ENCODE measurements at regions not wholly inside any gene's neighbourhood (a gene's known extent, or its start where the extent isn't known, plus 50 kb on each side); places are given as distances from the start of the nearest gene placed in this dataset.
A peak's percentile ranks its signal among the peaks of the same experiment; 100 is the strongest.

GRCh38 chrX:118211891-118212816 is 95.5 kb upstream of the KLHL13 start:
- no peak for TF ChIP-seq GABPA (IDR thresholded peaks at IDR 0.05; ENCODE audit: low read depth)
- no peak for TF ChIP-seq POLR2AphosphoS5 (IDR thresholded peaks at IDR 0.05; ENCODE audit: low read depth)
- peak overlapping the region; percentile 30 for H3K27ac ChIP-seq (replicated peaks)
- peak overlapping the region; percentile 6 for H3K4me3 ChIP-seq (replicated peaks; ENCODE audit: insufficient read depth, low read length)
- DNase-seq (ENCODE audit: low read depth in 1 of 2, low spot score in 1 of 2): peak in 1 of 2 experiments; percentile 10
- H3K27me3 ChIP-seq (ENCODE audit: insufficient read depth, poor library complexity, severe bottlenecking): no peaks in the 10 kb centered on the region

DNA sequence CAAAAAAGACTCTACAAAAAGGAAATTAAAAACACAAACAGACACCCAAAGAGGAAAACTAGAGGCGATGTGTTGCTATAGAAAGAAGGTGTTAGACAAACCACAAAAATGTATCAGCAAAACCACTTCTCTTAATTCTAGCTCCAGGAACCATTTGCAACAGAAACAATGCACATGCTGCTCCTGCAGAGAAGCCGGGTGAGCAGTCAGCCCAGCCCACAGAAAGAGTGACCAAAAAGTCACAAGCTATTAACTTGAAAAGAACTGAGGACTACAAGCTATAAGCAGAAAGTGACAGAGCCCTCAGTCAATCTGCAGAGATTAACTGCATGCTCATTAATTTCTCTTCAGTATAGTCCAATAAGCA is 96.2 kb upstream of the KLHL13 start:
- Histone ChIP-seq H3K4me3 (replicated peaks; ENCODE audit: insufficient read depth, low read length) (no peak overlapping the region), H3K27me3 (ENCODE audit: insufficient read depth, poor library complexity, severe bottlenecking) (no peaks in the 10 kb centered on the region), H3K27ac (replicated peaks) (peak overlapping the region; percentile 30)
- TF ChIP-seq REST (IDR thresholded peaks at IDR 0.05; ENCODE audit: insufficient replicate concordance, low read depth): no peak
- peak; percentile 69 for TF ChIP-seq SPI1 (IDR thresholded peaks at IDR 0.05; ENCODE audit: borderline replicate concordance, low read depth)
- no peak for TF ChIP-seq GABPA (IDR thresholded peaks at IDR 0.05; ENCODE audit: low read depth)
- TF ChIP-seq POLR2AphosphoS5 (IDR thresholded peaks at IDR 0.05; ENCODE audit: low read depth): no peak
- TF ChIP-seq CTCF (IDR thresholded peaks at IDR 0.05; ENCODE audit: insufficient read depth, low read length): no peak
- peak in 1 of 2 experiments; percentile 68 for DNase-seq (ENCODE audit: low read depth in 1 of 2, low spot score in 1 of 2)

- no peak overlapping the region for H3K27ac ChIP-seq (replicated peaks)
- TF ChIP-seq POLR2AphosphoS5 (IDR thresholded peaks at IDR 0.05; ENCODE audit: low read depth) (no peak), CTCF (IDR thresholded peaks at IDR 0.05; ENCODE audit: insufficient read depth, low read length) (no peak), SPI1 (IDR thresholded peaks at IDR 0.05; ENCODE audit: borderline replicate concordance, low read depth) (no peak), GABPA (IDR thresholded peaks at IDR 0.05; ENCODE audit: low read depth) (no peak), REST (IDR thresholded peaks at IDR 0.05; ENCODE audit: insufficient replicate concordance, low read depth) (no peak)
- H3K4me3 ChIP-seq (replicated peaks; ENCODE audit: insufficient read depth, low read length): no peak overlapping the region
- no peak for DNase-seq (ENCODE audit: low read depth in 1 of 2, low spot score in 1 of 2)
- no peaks in the 10 kb centered on the region for H3K27me3 ChIP-seq (ENCODE audit: insufficient read depth, poor library complexity, severe bottlenecking)
These were observed 98.7 kb upstream of the KLHL13 start for GRCh38 chrX:118215346-118215745.

GRCh38 chrX:118216087-118216486 is 99.5 kb upstream of the KLHL13 start:
- Histone ChIP-seq H3K27me3 (ENCODE audit: insufficient read depth, poor library complexity, severe bottlenecking) (no peaks in the 10 kb centered on the region), H3K27ac (replicated peaks) (no peak overlapping the region), H3K4me3 (replicated peaks; ENCODE audit: insufficient read depth, low read length) (no peak overlapping the region)
- DNase-seq (ENCODE audit: low read depth in 1 of 2, low spot score in 1 of 2): no peak
- no peak for TF ChIP-seq GABPA (IDR thresholded peaks at IDR 0.05; ENCODE audit: low read depth)
- TF ChIP-seq SPI1 (IDR thresholded peaks at IDR 0.05; ENCODE audit: borderline replicate concordance, low read depth): 0 out of 2 replicates have a peak, but pooled peaks have one; percentile 33
